ENCODE measurements at regions not wholly inside any gene's neighbourhood (a gene's known extent, or its start where the extent isn't known, plus 50 kb on each side); places are given as distances from the start of the nearest gene placed in this dataset.

DNA sequence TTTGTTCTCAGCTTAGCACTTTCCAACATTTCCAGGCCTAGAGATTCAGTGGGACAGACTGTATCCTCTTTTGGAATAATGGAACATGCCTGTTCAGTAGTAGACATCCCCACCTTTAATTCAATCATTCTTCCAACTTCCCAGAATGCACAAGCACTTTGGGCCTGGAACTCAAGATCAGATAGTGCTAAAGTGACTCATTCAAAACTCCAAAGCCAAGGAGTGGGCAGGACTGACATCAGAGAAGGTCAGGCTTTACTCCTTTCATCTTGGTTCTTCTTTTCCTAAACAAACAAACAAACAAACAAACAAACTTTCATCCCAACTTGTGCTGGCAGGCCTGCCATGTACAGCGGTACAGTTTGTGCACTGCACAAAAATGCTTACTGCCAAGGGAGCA lies 172.0 kb downstream of the AXIN2 start:
- DNase-seq (no peak), ATAC-seq (ENCODE audit: poor library complexity) (no peak)
- Histone ChIP-seq H3K27me3 (ENCODE audit: control insufficient read depth in 1 of 2, insufficient read depth in 2 of 2, low read length in 2 of 2) (no peaks in the 10 kb centered on the region), H3K4me3 (ENCODE audit: low read length) (no peak overlapping the region), H3K27ac (ENCODE audit: low read depth in 1 of 2, low read length in 2 of 2) (no peak overlapping the region), H3K4me1 (ENCODE audit: insufficient read depth, low read length) (peaks cover 3% of the 10 kb centered on the region), H3K36me3 (ENCODE audit: insufficient read depth, low read length) (no peaks in the 10 kb centered on the region), H3K9me3 (ENCODE audit: control insufficient read depth in 1 of 2, insufficient read depth in 1 of 2, low read length in 2 of 2) (no peaks in the 10 kb centered on the region)
- Mint-ChIP-seq H3K27ac (no peak overlapping the region), H3K36me3 (ENCODE audit: low read depth) (no peaks in the 10 kb centered on the region), H3K4me3 (no peak overlapping the region), H3K27me3 (no peaks in the 10 kb centered on the region), H3K9me3 (no peaks in the 10 kb centered on the region), H3K4me1 (ENCODE audit: low read depth) (peaks cover 14% of the 10 kb centered on the region)
- ChIA-PET POLR2A (no interaction called here), CTCF (no interaction called here)
- intact Hi-C loops (cut with DNase I, micrococcal nuclease): no loop called here
- TF ChIP-seq, protein P1, sequence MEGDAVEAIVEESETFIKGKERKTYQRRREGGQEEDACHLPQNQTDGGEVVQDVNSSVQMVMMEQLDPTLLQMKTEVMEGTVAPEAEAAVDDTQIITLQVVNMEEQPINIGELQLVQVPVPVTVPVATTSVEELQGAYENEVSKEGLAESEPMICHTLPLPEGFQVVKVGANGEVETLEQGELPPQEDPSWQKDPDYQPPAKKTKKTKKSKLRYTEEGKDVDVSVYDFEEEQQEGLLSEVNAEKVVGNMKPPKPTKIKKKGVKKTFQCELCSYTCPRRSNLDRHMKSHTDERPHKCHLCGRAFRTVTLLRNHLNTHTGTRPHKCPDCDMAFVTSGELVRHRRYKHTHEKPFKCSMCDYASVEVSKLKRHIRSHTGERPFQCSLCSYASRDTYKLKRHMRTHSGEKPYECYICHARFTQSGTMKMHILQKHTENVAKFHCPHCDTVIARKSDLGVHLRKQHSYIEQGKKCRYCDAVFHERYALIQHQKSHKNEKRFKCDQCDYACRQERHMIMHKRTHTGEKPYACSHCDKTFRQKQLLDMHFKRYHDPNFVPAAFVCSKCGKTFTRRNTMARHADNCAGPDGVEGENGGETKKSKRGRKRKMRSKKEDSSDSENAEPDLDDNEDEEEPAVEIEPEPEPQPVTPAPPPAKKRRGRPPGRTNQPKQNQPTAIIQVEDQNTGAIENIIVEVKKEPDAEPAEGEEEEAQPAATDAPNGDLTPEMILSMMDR (IDR thresholded peaks at IDR 0.05): no peak

DNA sequence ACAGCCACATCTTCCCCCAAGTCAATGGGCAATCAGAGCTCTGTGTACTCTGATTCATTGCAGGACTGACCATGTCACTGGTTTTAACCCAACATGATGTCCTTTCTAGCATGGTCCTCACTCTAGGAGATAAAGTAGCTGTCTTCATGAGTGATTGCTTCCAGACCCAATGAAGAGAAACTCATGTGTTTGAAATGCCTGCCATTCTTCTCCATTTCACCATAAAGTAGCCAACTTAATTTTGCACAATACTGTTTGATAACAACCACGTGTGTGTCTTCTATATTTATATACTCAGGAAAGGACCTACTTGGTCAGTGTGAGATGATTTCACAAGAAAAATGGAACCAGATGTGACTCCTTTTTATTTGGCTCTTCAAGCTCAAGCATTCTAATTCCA lies 172.5 kb downstream of the AXIN2 start:
- no peaks in the 10 kb centered on the region for H3K9me3 ChIP-seq (ENCODE audit: control insufficient read depth in 1 of 2, insufficient read depth in 1 of 2, low read length in 2 of 2)
- DNase-seq (no peak), ATAC-seq (ENCODE audit: poor library complexity) (no peak)
- no peaks in the 10 kb centered on the region for H3K36me3 ChIP-seq (ENCODE audit: insufficient read depth, low read length)
- no peak overlapping the region for H3K4me3 Mint-ChIP-seq
- no peaks in the 10 kb centered on the region for H3K36me3 Mint-ChIP-seq (ENCODE audit: low read depth)
- H3K4me1 ChIP-seq (ENCODE audit: insufficient read depth, low read length): peaks cover 2% of the 10 kb centered on the region
- ChIA-PET CTCF (no interaction called here), POLR2A (no interaction called here)
- H3K27me3 Mint-ChIP-seq: no peaks in the 10 kb centered on the region
- intact Hi-C loops (cut with DNase I, micrococcal nuclease): no loop called here
- no peaks in the 10 kb centered on the region for H3K9me3 Mint-ChIP-seq
- H3K4me1 Mint-ChIP-seq (ENCODE audit: low read depth): peaks cover 9% of the 10 kb centered on the region
- no peak overlapping the region for H3K27ac ChIP-seq (ENCODE audit: low read depth in 1 of 2, low read length in 2 of 2)
- no peak overlapping the region for H3K4me3 ChIP-seq (ENCODE audit: low read length)
- H3K27me3 ChIP-seq (ENCODE audit: control insufficient read depth in 1 of 2, insufficient read depth in 2 of 2, low read length in 2 of 2): no peaks in the 10 kb centered on the region
- TF ChIP-seq, protein P1 (IDR thresholded peaks at IDR 0.05): no peak
- H3K27ac Mint-ChIP-seq: no peak overlapping the region

DNA sequence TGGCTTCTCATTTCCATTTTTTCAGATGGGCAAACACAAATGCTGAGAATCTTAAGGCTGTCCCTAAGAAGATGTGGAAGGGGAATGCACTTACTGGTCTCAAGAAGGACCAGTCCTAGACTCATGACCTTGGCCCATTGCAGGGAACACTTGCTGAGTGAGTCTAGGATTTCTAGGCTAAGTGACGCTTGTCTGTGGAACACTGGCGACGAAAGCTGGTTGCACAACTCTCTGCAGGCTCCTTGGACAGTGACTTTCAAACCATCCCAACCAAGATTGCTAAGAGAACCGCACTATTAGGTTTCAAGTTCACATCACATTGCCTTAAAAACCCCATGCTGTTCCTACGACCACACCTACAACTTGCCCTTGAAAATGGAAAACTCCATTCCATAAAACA lies 174.1 kb downstream of the AXIN2 start:
- Histone ChIP-seq H3K27me3 (ENCODE audit: control insufficient read depth in 1 of 2, insufficient read depth in 2 of 2, low read length in 2 of 2) (no peaks in the 10 kb centered on the region), H3K4me1 (ENCODE audit: insufficient read depth, low read length) (no peaks in the 10 kb centered on the region), H3K36me3 (ENCODE audit: insufficient read depth, low read length) (no peaks in the 10 kb centered on the region), H3K9me3 (ENCODE audit: control insufficient read depth in 1 of 2, insufficient read depth in 1 of 2, low read length in 2 of 2) (no peaks in the 10 kb centered on the region), H3K4me3 (ENCODE audit: low read length) (no peak overlapping the region), H3K27ac (ENCODE audit: low read depth in 1 of 2, low read length in 2 of 2) (no peak overlapping the region)
- H3K36me3 Mint-ChIP-seq (ENCODE audit: low read depth): no peaks in the 10 kb centered on the region
- DNase-seq: no peak
- no peak overlapping the region for H3K4me3 Mint-ChIP-seq
- intact Hi-C loops (cut with DNase I, micrococcal nuclease): no loop called here
- ChIA-PET CTCF (no interaction called here), POLR2A (no interaction called here)
- H3K9me3 Mint-ChIP-seq: no peaks in the 10 kb centered on the region
- no peaks in the 10 kb centered on the region for H3K27me3 Mint-ChIP-seq
- H3K4me1 Mint-ChIP-seq (ENCODE audit: low read depth): no peaks in the 10 kb centered on the region
- no peak for ATAC-seq (ENCODE audit: poor library complexity)
- no peak overlapping the region for H3K27ac Mint-ChIP-seq
- TF ChIP-seq, protein P1 (IDR thresholded peaks at IDR 0.05): no peak
